Dermis microvascular lymphatic vessel endothelial cell (primary cell): ENCODE measurements at regions not wholly inside any gene's neighbourhood (a gene's known extent, or its start where the extent isn't known, plus 50 kb on each side); places are given as distances from the start of the nearest gene placed in this dataset.

ENCODE experiments used
- DNase-seq, 2 donors: peaks; one replicate each; pipeline versions ENCODE4 v3.0.0 to v3.0.0-alpha.2; 2010; ENCODE audit warnings: low read depth in 2 of 2

- no peak for DNase-seq
Observed at GRCh38 chr1:59022199-59022598, 238.4 kb upstream of the JUN start.

DNA sequence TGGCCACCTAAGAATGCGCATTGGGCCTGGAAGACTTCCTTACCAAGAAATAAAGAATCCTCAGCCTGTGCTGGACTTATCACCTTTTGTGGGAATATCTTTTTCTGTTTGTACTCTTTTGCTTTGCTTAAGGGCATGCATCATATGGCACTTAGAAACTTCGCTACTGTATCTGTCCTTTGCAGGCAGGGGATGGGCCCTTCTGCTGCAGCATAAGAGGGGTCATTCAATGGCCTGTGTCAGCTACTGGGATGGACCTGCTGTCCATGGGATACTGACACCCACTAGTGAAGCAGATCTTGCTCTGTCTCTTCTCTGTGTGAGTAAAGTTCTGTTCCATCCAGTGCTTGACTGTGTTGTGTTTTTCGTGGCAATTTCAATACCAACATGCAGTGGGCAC lies 239.0 kb upstream of the JUN start:
- no peak for DNase-seq

DNA sequence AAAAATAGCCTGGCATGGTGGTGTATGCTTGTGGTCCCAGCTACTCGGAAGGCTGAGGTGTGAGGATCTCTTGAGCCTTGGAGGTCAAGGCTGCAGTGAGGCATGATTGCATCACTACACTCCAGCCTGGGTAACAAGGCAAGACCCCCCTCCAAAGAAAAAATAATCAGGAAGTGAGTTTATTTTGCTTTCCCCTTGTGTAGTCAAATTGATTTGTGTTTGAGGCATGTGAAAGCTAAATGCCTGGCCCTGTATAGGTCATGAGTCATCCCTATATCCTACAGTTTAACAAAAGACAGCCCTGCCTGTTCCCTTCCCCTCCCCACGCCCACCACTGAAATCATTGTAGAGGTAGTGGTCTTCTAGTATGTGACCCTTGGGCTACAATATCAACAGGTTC lies 241.4 kb upstream of the JUN start:
- DNase-seq, result peak in 1 of 2 donors; percentile 76

DNA sequence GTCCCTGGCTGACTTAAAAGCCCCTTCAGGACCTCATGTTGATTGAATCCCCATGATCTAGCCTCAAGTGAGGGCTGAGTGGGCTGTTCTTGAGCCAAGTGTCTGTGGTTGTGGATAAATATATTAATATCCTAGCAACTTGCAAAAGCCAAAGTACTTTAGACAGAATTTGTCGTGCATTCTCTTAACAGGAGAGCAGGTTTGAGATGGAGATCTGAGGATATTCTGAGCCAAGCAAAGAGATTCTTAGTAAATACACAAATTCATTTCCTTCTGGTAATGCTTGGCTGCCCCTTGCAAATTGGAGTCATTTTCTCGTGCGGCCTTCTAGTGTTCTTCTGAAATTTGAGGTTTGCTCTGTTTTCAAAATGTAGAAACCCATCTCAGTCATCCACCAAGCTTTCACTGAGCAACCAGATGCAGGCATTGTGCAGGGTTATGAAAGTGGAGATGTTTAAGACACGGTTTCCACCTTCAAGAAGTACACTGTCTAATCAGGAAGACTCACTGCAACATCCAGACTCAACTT lies 242.1 kb upstream of the JUN start:
- DNase-seq, result no peak

GRCh38 chr1:59026472-59026948 lies 242.7 kb upstream of the JUN start:
- DNase-seq, result peak in 1 of 2 donors; percentile 38

- DNase-seq, result peak in 1 of 2 donors; percentile 38
Observed at GRCh38 chr1:59027177-59027576, 243.3 kb upstream of the JUN start.

GRCh38 chr1:59028048-59028447 lies 244.2 kb upstream of the JUN start:
- DNase-seq, result no peak

DNA sequence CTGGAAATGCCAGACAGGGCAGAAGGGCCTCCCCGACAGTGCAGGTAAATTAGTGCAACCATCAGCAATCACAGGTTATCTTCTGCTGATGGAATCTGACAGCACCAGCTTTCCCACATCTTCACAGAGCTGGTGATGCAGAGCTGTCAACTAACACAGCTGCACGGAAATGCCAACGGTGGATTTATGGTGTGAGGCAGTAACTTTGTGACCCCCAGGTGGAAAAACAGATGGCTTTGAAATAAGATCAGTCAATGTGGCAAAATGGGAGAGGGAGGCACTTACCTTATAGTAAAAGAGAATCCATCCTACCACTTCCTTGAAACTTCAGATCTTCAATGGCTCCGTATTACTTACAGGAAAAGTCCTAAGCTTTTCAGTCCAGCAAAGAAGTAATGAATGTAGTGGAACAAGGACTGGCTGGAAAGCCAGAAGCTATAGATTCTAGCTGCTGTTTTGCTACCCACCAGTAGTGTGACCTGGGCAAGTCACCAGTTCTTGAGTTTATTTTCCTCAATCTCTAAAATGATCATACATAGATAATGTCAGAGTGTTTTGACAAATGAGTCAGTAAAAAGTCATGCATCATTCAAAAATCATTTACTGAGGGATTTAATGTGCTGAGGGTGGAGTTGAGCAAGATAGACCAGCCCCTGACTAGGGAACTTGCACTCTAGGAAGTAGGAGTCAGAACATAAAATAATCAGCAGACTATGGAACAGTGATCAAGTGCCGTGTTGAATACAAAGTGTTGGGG lies 245.7 kb upstream of the JUN start:
- DNase-seq, result peak; percentile 53 to 84

- DNase-seq, result no peak
Observed at GRCh38 chr1:59032228-59032627, 248.4 kb upstream of the JUN start.

DNA sequence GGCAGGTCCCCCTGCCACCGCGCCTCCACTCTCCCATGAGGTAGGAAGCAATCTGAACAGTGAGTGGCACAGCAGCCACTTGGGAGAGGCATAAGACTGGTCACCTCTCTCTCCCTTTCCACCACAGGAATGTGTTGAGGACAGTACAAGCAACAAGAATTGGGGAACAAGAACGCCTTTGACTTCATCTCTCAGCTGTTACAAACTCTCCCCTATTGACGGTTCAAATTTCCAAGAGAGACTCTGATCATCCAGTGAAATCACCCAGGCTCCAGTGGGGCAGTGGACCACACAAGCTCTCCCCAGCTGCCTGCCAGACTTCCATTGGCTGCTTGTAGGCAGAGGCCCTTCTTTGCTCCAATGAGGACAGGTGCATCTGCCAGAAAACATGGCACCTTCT lies 249.9 kb upstream of the JUN start:
- no peak for DNase-seq

- no peak for DNase-seq
Observed at GRCh38 chr1:59034925-59035324, 251.1 kb upstream of the JUN start.

DNA sequence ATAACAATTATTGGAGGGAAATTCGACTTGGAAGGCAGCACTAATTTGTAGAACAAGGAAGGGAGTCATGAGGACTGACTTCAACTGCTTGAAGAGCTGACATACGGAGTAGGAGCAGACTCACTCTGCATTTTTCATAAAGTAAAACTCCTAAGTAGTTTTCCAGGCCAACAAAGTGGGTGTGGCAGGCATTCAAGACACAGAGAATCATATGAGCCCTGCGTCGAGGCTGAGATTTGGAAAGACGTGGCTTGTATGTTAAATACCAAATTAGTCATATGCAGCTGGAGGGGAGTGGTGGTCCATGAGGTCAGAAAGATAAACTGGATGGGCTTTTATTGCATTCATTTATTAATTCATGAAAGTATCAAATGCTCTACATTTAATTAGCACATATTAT lies 255.7 kb upstream of the JUN start:
- no peak for DNase-seq

GRCh38 chr1:59040486-59040885 lies 256.4 kb upstream of the FGGY start:
- DNase-seq, result no peak

GRCh38 chr1:59041646-59042277 lies 255.1 kb upstream of the FGGY start:
- no peak for DNase-seq

DNA sequence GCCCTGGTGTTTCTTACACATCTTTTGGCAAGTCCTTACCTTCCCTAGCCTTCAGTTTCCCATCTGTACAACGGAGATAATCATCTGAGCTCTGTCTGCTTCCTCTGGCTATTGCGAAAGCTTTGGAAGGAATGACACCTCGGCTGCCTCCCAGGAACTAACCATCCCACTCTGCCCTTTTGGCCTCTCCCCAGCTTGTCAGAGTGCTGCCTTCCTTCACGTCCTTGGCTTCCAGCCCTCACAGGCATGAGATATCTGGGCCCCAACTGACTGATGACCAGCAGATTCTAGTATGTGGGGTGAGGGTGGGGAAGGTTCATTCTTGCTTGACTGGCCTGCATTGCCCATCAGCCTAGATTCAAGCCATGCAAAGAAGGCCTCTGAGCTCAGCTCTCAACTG lies 253.1 kb upstream of the FGGY start:
- DNase-seq, result no peak

GRCh38 chr1:59044535-59045121 lies 252.3 kb upstream of the FGGY start:
- no peak for DNase-seq

DNA sequence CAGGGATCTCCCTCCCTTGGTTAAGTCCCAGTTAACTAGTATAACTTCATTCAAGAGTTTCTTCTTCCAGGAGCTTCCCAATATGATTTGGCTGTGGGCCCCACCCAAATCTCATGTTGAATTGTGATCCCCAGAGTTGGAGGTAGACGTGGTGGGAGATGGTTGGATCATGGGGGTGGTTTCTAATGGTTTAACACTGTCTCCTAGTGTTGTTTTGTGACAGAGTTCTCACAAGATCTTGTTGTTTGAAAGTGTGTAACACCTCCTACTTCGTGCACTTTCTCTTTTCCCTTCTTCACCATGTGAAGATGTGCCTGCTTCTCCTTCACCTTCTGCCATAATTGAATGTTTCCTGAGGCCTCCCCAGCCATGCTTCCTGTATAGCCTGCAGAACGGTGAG lies 251.8 kb upstream of the FGGY start:
- no peak for DNase-seq

DNA sequence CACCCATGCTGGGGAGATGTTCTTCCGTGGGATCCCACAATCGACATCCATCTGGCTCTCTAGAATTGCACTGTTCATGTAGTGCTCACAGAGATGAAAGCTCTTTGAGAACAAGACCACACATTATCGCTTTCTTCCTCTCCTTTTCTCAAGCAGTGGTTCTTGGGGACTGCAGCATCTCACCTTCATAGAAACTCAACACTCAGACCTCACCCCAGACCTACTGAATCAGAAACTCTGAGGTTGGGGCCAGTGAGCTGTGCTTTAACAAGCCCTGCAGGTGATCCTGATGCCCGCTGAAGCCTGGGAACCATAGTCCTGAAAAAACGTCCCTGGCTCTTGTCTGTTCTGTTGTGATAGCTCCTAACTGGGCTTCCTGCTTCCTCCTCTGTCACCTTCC lies 251.3 kb upstream of the FGGY start:
- DNase-seq, result no peak

DNA sequence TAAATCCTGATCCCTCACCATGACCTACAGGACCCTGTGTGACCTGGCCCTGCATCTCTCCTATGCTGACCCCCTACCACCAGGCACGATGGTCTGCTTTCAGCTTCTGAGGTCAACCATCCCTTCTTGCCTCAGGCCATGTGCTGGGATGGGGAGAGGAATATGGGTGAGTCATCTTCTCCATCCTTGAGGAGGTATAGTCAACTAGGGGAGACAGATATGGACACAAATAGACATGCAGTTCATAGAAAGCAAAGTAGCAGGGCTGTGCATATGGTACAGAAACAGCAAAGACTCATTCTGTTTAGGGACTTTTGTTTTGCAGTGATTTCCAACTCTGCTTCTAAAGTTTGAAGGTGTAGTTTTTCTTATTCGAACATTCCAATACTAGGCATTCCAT lies 250.8 kb upstream of the FGGY start:
- DNase-seq, result no peak

- no peak for DNase-seq
Observed at GRCh38 chr1:59046730-59047157, 250.2 kb upstream of the FGGY start.

DNA sequence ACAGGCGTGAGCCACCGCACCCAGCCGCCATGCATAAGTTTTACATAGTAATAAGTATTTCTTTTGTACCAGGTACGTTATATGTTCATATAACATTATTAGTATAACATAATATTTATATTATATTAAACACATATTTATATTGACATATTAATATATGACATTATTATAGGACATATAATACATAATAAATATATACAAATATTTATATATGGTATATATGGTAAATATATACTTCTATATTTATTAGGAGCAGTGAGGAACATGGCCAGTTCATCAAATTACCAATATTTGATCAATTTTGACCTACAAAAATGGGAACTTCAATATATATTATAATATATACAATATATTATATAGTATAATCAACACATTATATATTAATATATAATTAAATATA lies 245.9 kb upstream of the FGGY start:
- no peak for DNase-seq

DNA sequence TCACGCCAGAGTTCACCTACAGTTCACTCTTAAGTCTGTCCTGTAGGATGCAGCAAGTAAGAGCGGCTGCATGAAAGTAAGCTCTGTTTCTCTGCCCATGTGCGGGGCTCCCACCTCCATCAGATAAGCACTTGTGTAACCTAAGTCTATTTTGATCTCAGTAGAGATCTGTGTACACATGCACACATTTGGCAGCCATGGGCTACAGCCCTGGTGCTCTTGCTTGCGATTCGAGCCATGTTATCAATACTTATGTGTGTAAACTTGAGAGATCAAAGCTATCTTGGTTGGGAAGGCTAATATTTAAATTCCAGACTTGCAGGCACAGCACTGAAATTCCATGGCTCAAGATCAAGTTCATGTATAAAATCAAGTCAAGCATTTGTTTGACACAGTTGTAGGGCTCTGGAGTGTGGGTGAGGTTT lies 244.7 kb upstream of the FGGY start:
- no peak for DNase-seq

- no peak for DNase-seq
Observed at GRCh38 chr1:59054172-59054571, 242.7 kb upstream of the FGGY start.
